CD4-positive, alpha-beta memory T cell (primary cell): ENCODE measurements at regions not wholly inside any gene's neighbourhood (a gene's known extent, or its start where the extent isn't known, plus 50 kb on each side); places are given as distances from the start of the nearest gene placed in this dataset.

Source experiments
- CTCF ChIA-PET: fragments of 350-600 bp; sonication (Branson Sonifier 250); formaldehyde crosslinking; loops from one replicate; lab custom pipeline; 2021; ENCODE audit warnings: inconsistent platforms; ENCODE audit not compliant: partially characterized antibody; lab: Charles Lee
- POLR2A ChIA-PET: fragments of 350-600 bp; sonication (Branson Sonifier 250); formaldehyde crosslinking; loops from one replicate; lab custom pipeline; 2021; ENCODE audit not compliant: partially characterized antibody; lab: Charles Lee
- DNase-seq, 5 donors: peaks; one replicate each; pipeline versions ENCODE4 v3.0.0 to v3.0.0-alpha.2; 2020 to 2022; ENCODE audit warnings: mixed read lengths in 1 of 5
- H3K27ac ChIP-seq: one replicate; pipeline ENCODE4 v1.7.0; 2013; ENCODE audit warnings: low read depth, low read length
- H3K27me3 ChIP-seq: 2 replicates; pipeline ENCODE4 v1.7.0; 2013; ENCODE audit warnings: mild to moderate bottlenecking, low read length, moderate library complexity; ENCODE audit not compliant: insufficient read depth
- H3K36me3 ChIP-seq: 2 replicates; pipeline ENCODE4 v1.7.0; 2013; ENCODE audit warnings: mild to moderate bottlenecking, low read length, moderate library complexity; ENCODE audit not compliant: insufficient read depth
- H3K4me1 ChIP-seq: 2 replicates; pipeline ENCODE4 v1.7.0; 2013; ENCODE audit warnings: mild to moderate bottlenecking, low read length, moderate library complexity; ENCODE audit not compliant: insufficient read depth
- H3K4me3 ChIP-seq, 2 donors: one replicate each; pipeline ENCODE4 v1.7.0; 2013; ENCODE audit warnings: low read length in 2 of 2, mild to moderate bottlenecking in 1 of 2
- H3K9me3 ChIP-seq, 2 donors: one replicate each; pipeline ENCODE4 v1.7.0; 2013; ENCODE audit warnings: low read length in 2 of 2, control low read depth in 1 of 2; ENCODE audit not compliant: control insufficient read depth in 1 of 2
- H3K27ac Mint-ChIP-seq, 7 donors: one replicate each; pipeline ENCODE4 v1.8.0; 2020 to 2021; ENCODE audit warnings: mixed read lengths in 7 of 7, mild to moderate bottlenecking in 6 of 7, inconsistent platforms in 3 of 7, moderate library complexity in 3 of 7
- H3K27me3 Mint-ChIP-seq, 2 donors: one replicate each; pipeline ENCODE4 v1.8.0; 2020 to 2021; ENCODE audit warnings: mixed read lengths in 2 of 2
- H3K36me3 Mint-ChIP-seq, 2 donors: one replicate each; pipeline ENCODE4 v1.8.0; 2020 to 2021; ENCODE audit warnings: mixed read lengths in 2 of 2, inconsistent platforms in 1 of 2, mild to moderate bottlenecking in 1 of 2
- H3K4me1 Mint-ChIP-seq, 4 donors: one replicate each; pipeline ENCODE4 v1.8.0; 2020 to 2021; ENCODE audit warnings: mixed read lengths in 4 of 4, mild to moderate bottlenecking in 1 of 4
- H3K4me3 Mint-ChIP-seq, 8 donors: one replicate each; pipeline ENCODE4 v1.8.0; 2020 to 2021; ENCODE audit warnings: mixed read lengths in 8 of 8, mild to moderate bottlenecking in 7 of 8, moderate library complexity in 6 of 8, inconsistent platforms in 3 of 8
- H3K9me3 Mint-ChIP-seq, 8 donors: one replicate each; pipeline ENCODE4 v1.8.0; 2020 to 2021; ENCODE audit warnings: mixed read lengths in 8 of 8, mild to moderate bottlenecking in 5 of 8, inconsistent platforms in 3 of 8, moderate library complexity in 1 of 8
- intact Hi-C: fragments of 100-400 bp; cut with micrococcal nuclease; formaldehyde crosslinking; loops from one replicate; pipeline ENCODE4 v1.15.1; 2023

- no peaks in the 10 kb centered on the region for H3K27me3 ChIP-seq
- no peak overlapping the region for H3K4me3 ChIP-seq
- H3K36me3 ChIP-seq: no peaks in the 10 kb centered on the region
- ChIA-PET CTCF (no interaction called here), POLR2A (no interaction called here)
- H3K36me3 Mint-ChIP-seq: no peaks in the 10 kb centered on the region
- H3K27ac ChIP-seq: no peak overlapping the region
- H3K9me3 Mint-ChIP-seq: peaks cover 2 to 15% (median 5%) of the 10 kb centered on the region in 8 donors
- no peaks in the 10 kb centered on the region for H3K4me1 Mint-ChIP-seq
- no peak overlapping the region for H3K27ac Mint-ChIP-seq
- DNase-seq: no peak
- H3K4me1 ChIP-seq: no peaks in the 10 kb centered on the region
- no peaks in the 10 kb centered on the region for H3K9me3 ChIP-seq
- H3K27me3 Mint-ChIP-seq: no peaks in the 10 kb centered on the region
- intact Hi-C loops: no loop called here
- H3K4me3 Mint-ChIP-seq: no peak overlapping the region
Measured at GRCh38 chr13:64725492-64725891, 2504.6 kb downstream of the PCDH9 start.

DNA sequence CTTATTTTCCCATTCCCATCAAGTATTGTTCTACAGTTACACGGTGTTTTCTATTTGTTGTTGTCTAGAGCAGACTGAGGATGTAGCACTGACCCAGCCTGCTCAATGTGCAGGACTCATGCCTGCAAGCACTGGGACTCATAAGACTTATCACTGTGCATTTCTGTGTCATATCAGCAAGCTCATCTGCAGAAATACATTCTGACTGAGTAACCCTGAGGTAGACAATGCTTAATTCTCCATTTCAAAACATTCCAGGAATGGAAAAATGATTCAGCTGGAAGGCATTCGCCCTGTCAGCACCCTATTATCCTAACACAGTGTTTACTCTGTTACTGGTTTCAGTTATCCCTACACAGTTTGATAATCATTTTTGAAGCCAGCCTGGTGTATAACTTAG lies 2506.4 kb downstream of the PCDH9 start:
- H3K27me3 ChIP-seq: no peaks in the 10 kb centered on the region
- Mint-ChIP-seq H3K27ac (no peak overlapping the region), H3K27me3 (no peaks in the 10 kb centered on the region), H3K4me1 (no peaks in the 10 kb centered on the region), H3K4me3 (no peak overlapping the region), H3K36me3 (no peaks in the 10 kb centered on the region), H3K9me3 (peaks cover 0 to 18% (median 3%) of the 10 kb centered on the region in 8 donors)
- ChIA-PET POLR2A (no interaction called here), CTCF (interaction anchor here (1.5 kb wide), 1 partner anchor 16 kb away, joined by 3 read pairs; no protein-coding TSS in a partner anchor)
- no peaks in the 10 kb centered on the region for H3K36me3 ChIP-seq
- H3K27ac ChIP-seq: no peak overlapping the region
- no peak overlapping the region for H3K4me3 ChIP-seq
- no peaks in the 10 kb centered on the region for H3K4me1 ChIP-seq
- no peaks in the 10 kb centered on the region for H3K9me3 ChIP-seq
- intact Hi-C loops: no loop called here
- DNase-seq: no peak

- Mint-ChIP-seq H3K27ac (no peak overlapping the region), H3K4me1 (no peaks in the 10 kb centered on the region), H3K36me3 (no peaks in the 10 kb centered on the region), H3K9me3 (peaks cover 0 to 23% (median 4%) of the 10 kb centered on the region in 8 donors), H3K27me3 (no peaks in the 10 kb centered on the region), H3K4me3 (no peak overlapping the region)
- intact Hi-C loops: no loop called here
- H3K27ac ChIP-seq: no peak overlapping the region
- H3K36me3 ChIP-seq: no peaks in the 10 kb centered on the region
- POLR2A ChIA-PET: no interaction called here
- no peaks in the 10 kb centered on the region for H3K4me1 ChIP-seq
- no peaks in the 10 kb centered on the region for H3K27me3 ChIP-seq
- H3K9me3 ChIP-seq: no peaks in the 10 kb centered on the region
- no peak for DNase-seq
- CTCF ChIA-PET: no interaction called here
- H3K4me3 ChIP-seq: no peak overlapping the region
Measured at GRCh38 chr13:64718116-64718515, 2512.0 kb downstream of the PCDH9 start.

- H3K36me3 ChIP-seq: no peaks in the 10 kb centered on the region
- Mint-ChIP-seq H3K36me3 (no peaks in the 10 kb centered on the region), H3K27ac (no peak overlapping the region), H3K9me3 (peaks cover 0 to 23% (median 4%) of the 10 kb centered on the region in 8 donors), H3K27me3 (no peaks in the 10 kb centered on the region), H3K4me3 (no peak overlapping the region), H3K4me1 (no peaks in the 10 kb centered on the region)
- no peak overlapping the region for H3K4me3 ChIP-seq
- H3K4me1 ChIP-seq: no peaks in the 10 kb centered on the region
- ChIA-PET CTCF (no interaction called here), POLR2A (no interaction called here)
- intact Hi-C loops: no loop called here
- no peak for DNase-seq
- no peak overlapping the region for H3K27ac ChIP-seq
- H3K27me3 ChIP-seq: no peaks in the 10 kb centered on the region
- H3K9me3 ChIP-seq: no peaks in the 10 kb centered on the region
Measured at GRCh38 chr13:64716936-64717335, 2513.2 kb downstream of the PCDH9 start.

GRCh38 chr13:64709079-64709478 lies 2521.1 kb downstream of the PCDH9 start:
- POLR2A ChIA-PET: no interaction called here
- Histone ChIP-seq H3K27me3 (no peaks in the 10 kb centered on the region), H3K4me3 (no peak overlapping the region), H3K9me3 (no peaks in the 10 kb centered on the region), H3K36me3 (no peaks in the 10 kb centered on the region), H3K4me1 (no peaks in the 10 kb centered on the region), H3K27ac (no peak overlapping the region)
- CTCF ChIA-PET: no interaction called here
- Mint-ChIP-seq H3K27ac (no peak overlapping the region), H3K9me3 (peaks cover 0 to 18% (median 11%) of the 10 kb centered on the region in 8 donors), H3K36me3 (no peaks in the 10 kb centered on the region), H3K27me3 (no peaks in the 10 kb centered on the region), H3K4me3 (peak overlapping the region in 1 of 8 donors; percentile 9), H3K4me1 (no peaks in the 10 kb centered on the region)
- no peak for DNase-seq
- intact Hi-C loops: no loop called here

DNA sequence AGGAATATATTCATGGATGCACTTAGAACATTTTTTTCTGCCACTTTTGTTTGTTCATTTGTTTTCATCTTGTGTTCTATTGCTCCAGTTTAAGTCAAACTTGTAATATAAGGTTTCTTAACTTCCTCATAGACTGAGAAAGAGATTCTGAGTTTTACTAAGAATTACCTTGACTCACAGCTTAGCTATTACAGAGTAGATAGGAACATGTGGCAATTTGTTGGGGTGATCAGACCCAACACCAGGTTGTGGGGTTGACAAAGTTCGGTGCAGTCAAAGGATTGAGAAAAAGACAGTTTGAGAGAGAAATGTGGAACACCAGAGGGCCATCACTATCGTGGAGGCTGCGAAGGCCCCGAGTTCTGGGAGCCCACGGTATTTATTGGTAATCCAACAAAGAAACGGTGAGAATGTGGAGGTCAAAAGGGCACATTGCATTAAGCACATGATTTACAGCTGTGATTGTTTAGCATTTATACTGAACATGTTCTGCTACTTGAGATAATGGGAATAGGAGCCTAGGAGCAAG lies 2526.0 kb downstream of the PCDH9 start:
- ChIA-PET CTCF (no interaction called here), POLR2A (no interaction called here)
- Histone ChIP-seq H3K27ac (no peak overlapping the region), H3K9me3 (no peaks in the 10 kb centered on the region), H3K4me3 (no peak overlapping the region), H3K4me1 (no peaks in the 10 kb centered on the region), H3K36me3 (no peaks in the 10 kb centered on the region), H3K27me3 (no peaks in the 10 kb centered on the region)
- Mint-ChIP-seq H3K9me3 (peaks cover 0 to 17% (median 12%) of the 10 kb centered on the region in 8 donors), H3K27me3 (no peaks in the 10 kb centered on the region), H3K27ac (no peak overlapping the region), H3K4me1 (no peaks in the 10 kb centered on the region), H3K36me3 (no peaks in the 10 kb centered on the region), H3K4me3 (no peak overlapping the region)
- intact Hi-C loops: no loop called here
- DNase-seq: no peak

GRCh38 chr13:64697226-64697625 lies 2532.9 kb downstream of the PCDH9 start:
- DNase-seq: no peak
- Mint-ChIP-seq H3K36me3 (no peaks in the 10 kb centered on the region), H3K27me3 (no peaks in the 10 kb centered on the region), H3K27ac (no peak overlapping the region), H3K4me1 (no peaks in the 10 kb centered on the region), H3K4me3 (no peak overlapping the region), H3K9me3 (peaks cover 0 to 18% (median 5%) of the 10 kb centered on the region in 8 donors)
- no peaks in the 10 kb centered on the region for H3K36me3 ChIP-seq
- no peaks in the 10 kb centered on the region for H3K27me3 ChIP-seq
- intact Hi-C loops: no loop called here
- no peaks in the 10 kb centered on the region for H3K4me1 ChIP-seq
- no peaks in the 10 kb centered on the region for H3K9me3 ChIP-seq
- no peak overlapping the region for H3K4me3 ChIP-seq
- CTCF ChIA-PET: no interaction called here
- no peak overlapping the region for H3K27ac ChIP-seq
- POLR2A ChIA-PET: no interaction called here
